Neural cell (in vitro differentiated cells): ENCODE measurements at regions not wholly inside any gene's neighbourhood (a gene's known extent, or its start where the extent isn't known, plus 50 kb on each side); places are given as distances from the start of the nearest gene placed in this dataset.

Experiments used
- POLR2AphosphoS5 ChIP-seq: IDR thresholded peaks from 2 replicates; pipeline ENCODE4 v1.6.1; 2012
- SMC3 ChIP-seq: fragments of 450-650 bp; conservative IDR thresholded peaks from 2 replicates; pipeline ENCODE4 v1.6.1; 2014; ENCODE audit warnings: antibody characterized with exemption, mild to moderate bottlenecking, moderate library complexity; ENCODE audit not compliant: poor library complexity
- TF ChIP-seq, protein P1 (sequence below): fragments of 450-650 bp; IDR thresholded peaks from 2 replicates; pipeline ENCODE4 v1.5.1; 2014; ENCODE audit warnings: antibody characterized with exemption, mild to moderate bottlenecking, moderate library complexity; ENCODE audit not compliant: poor library complexity, severe bottlenecking

GRCh38 chr13:99902657-99903056 lies 68.9 kb downstream of the ZIC5 start:
- no peak for TF ChIP-seq SMC3
- no peak for TF ChIP-seq POLR2AphosphoS5
- TF ChIP-seq, protein P1, sequence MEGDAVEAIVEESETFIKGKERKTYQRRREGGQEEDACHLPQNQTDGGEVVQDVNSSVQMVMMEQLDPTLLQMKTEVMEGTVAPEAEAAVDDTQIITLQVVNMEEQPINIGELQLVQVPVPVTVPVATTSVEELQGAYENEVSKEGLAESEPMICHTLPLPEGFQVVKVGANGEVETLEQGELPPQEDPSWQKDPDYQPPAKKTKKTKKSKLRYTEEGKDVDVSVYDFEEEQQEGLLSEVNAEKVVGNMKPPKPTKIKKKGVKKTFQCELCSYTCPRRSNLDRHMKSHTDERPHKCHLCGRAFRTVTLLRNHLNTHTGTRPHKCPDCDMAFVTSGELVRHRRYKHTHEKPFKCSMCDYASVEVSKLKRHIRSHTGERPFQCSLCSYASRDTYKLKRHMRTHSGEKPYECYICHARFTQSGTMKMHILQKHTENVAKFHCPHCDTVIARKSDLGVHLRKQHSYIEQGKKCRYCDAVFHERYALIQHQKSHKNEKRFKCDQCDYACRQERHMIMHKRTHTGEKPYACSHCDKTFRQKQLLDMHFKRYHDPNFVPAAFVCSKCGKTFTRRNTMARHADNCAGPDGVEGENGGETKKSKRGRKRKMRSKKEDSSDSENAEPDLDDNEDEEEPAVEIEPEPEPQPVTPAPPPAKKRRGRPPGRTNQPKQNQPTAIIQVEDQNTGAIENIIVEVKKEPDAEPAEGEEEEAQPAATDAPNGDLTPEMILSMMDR = no peak
